ENCODE measurements at regions not wholly inside any gene's neighbourhood (a gene's known extent, or its start where the extent isn't known, plus 50 kb on each side); places are given as distances from the start of the nearest gene placed in this dataset.

DNA sequence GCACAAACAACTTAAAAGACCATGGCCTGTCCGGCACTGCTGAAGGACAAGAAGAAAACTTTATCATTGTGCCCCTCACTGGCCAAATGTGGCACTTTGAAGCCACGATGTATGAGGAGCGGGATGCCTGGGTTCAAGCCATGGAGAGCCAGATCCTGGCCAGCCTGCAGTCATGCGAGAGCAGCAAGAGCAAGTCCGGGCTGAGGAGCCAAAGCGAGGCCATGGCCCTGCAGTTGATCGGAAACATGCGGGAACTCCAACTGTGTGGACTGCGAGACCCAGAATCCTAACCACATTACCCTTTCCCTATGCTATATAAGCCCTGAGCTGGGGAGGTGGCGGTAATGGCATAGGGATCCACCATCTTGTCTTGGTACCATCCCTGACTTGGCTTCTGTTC lies 497.9 kb downstream of the ANXA1 start:
- TF ChIP-seq, protein P1, sequence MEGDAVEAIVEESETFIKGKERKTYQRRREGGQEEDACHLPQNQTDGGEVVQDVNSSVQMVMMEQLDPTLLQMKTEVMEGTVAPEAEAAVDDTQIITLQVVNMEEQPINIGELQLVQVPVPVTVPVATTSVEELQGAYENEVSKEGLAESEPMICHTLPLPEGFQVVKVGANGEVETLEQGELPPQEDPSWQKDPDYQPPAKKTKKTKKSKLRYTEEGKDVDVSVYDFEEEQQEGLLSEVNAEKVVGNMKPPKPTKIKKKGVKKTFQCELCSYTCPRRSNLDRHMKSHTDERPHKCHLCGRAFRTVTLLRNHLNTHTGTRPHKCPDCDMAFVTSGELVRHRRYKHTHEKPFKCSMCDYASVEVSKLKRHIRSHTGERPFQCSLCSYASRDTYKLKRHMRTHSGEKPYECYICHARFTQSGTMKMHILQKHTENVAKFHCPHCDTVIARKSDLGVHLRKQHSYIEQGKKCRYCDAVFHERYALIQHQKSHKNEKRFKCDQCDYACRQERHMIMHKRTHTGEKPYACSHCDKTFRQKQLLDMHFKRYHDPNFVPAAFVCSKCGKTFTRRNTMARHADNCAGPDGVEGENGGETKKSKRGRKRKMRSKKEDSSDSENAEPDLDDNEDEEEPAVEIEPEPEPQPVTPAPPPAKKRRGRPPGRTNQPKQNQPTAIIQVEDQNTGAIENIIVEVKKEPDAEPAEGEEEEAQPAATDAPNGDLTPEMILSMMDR (IDR thresholded peaks at IDR 0.05; ENCODE audit: extremely low read depth, insufficient read depth, missing control alignments), result no peak
- no peak for DNase-seq (ENCODE audit: low spot score)
- in situ Hi-C loops (cut with MboI; ENCODE audit: low pct_unique_long_range_greater_than_20kb, low sequenced_read_pairs, unreplicated experiment), result no loop called here

DNA sequence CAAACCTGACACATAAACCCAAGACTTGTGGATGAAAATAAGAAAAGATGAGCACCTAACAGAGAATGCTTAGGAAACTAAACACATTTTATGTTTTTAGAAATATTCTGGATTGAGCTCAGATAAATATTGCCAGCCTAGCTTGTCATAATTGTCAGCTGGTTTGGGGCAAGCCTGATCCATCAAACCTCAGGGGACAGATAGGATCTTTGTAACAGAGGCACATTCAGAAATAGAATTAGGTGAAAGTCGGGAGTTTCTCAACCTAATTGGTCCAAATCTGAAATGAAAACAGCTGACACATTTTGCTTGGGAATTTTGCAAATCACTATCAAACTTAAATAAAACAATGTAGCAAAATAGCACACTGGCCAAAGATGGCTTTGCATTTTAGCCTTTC lies 503.7 kb downstream of the ANXA1 start:
- TF ChIP-seq, protein P1 (IDR thresholded peaks at IDR 0.05; ENCODE audit: extremely low read depth, insufficient read depth, missing control alignments), result no peak
- in situ Hi-C loops (cut with MboI; ENCODE audit: low pct_unique_long_range_greater_than_20kb, low sequenced_read_pairs, unreplicated experiment), result no loop called here
- no peak for DNase-seq (ENCODE audit: low spot score)

DNA sequence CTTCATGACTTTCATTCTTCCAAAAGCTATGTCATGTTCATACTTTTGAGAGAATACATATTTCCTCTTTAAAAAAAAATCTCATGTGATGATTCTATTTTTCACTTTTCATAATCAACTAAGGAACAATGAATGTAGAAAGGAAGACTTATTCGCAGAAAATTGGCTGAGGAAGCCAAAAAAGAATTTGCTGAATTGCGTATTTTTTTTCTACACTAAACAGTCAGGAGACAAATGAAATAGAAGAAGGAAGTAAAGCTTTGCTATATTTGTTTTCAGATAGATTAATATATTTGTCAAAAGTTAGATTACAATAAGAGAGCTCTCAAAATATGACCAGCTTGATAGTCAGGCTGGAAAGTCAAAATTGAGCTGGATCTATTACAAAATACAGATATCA lies 504.2 kb downstream of the ANXA1 start:
- in situ Hi-C loops (cut with MboI; ENCODE audit: low pct_unique_long_range_greater_than_20kb, low sequenced_read_pairs, unreplicated experiment), result no loop called here
- no peak for DNase-seq (ENCODE audit: low spot score)
- TF ChIP-seq, protein P1 (IDR thresholded peaks at IDR 0.05; ENCODE audit: extremely low read depth, insufficient read depth, missing control alignments), result no peak

DNA sequence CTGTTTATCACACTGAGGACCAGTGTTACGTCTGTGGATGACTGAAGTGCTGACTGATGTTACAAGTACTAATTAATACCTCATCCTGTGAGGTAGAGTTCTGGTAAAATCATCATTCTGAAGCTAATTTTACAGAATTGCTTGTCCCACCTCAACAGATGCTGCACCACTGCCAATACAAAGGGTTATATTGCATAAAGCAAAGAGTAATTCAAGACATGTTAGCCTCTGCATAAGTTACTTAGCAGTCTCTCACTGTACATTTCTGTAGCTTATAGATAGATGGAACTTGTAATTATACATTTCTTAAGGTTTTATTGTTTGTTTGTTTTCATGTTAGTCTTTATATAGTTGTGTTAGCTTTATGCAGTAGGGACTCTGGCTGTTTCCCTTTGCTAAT lies 513.6 kb downstream of the ANXA1 start:
- in situ Hi-C loops (cut with MboI; ENCODE audit: low pct_unique_long_range_greater_than_20kb, low sequenced_read_pairs, unreplicated experiment), result no loop called here
- no peak for DNase-seq (ENCODE audit: low spot score)
- TF ChIP-seq, protein P1 (IDR thresholded peaks at IDR 0.05; ENCODE audit: extremely low read depth, insufficient read depth, missing control alignments), result no peak

DNA sequence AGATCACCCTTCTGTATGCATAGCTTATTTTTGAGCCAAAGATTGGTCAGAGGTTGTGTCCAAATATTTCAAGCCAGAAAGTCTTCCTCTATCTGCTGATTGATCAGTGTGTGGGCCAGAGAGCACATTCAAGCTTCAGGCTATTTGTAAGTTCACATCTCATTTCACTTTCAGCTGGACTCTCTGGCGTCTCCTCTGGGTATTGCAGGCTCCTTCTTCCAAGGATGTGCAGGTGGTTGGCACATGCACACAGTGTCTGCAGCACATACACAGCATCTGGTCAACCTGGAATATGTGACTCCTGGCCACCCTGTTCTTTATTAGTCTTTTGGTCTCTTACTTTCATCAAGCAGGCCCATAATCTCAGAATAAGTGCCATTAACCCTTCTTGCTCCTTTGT lies 516.1 kb downstream of the ANXA1 start:
- DNase-seq (ENCODE audit: low spot score), result no peak
- in situ Hi-C loops (cut with MboI; ENCODE audit: low pct_unique_long_range_greater_than_20kb, low sequenced_read_pairs, unreplicated experiment), result no loop called here
- TF ChIP-seq, protein P1 (IDR thresholded peaks at IDR 0.05; ENCODE audit: extremely low read depth, insufficient read depth, missing control alignments), result no peak

DNA sequence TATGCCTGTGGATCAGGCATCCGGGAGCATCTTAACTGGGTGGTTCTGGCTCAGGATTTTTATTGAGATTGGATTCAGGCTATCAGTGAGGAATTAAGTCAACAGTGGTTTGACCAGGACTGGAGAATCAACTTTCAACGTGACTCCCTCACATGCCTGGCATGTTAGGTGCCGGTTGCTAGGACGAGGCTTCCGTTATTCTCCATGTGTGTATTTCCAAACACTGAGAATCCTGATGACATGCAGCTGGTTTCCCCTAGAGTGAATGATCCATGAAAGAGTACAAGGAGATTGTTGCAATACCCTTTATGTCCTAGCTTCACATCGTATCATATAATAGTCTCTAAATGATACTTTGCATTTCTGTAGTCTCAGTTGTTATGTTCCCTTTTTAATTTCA lies 529.2 kb downstream of the ANXA1 start:
- in situ Hi-C loops (cut with MboI; ENCODE audit: low pct_unique_long_range_greater_than_20kb, low sequenced_read_pairs, unreplicated experiment), result no loop called here
- TF ChIP-seq, protein P1 (IDR thresholded peaks at IDR 0.05; ENCODE audit: extremely low read depth, insufficient read depth, missing control alignments), result no peak
- no peak for DNase-seq (ENCODE audit: low spot score)

DNA sequence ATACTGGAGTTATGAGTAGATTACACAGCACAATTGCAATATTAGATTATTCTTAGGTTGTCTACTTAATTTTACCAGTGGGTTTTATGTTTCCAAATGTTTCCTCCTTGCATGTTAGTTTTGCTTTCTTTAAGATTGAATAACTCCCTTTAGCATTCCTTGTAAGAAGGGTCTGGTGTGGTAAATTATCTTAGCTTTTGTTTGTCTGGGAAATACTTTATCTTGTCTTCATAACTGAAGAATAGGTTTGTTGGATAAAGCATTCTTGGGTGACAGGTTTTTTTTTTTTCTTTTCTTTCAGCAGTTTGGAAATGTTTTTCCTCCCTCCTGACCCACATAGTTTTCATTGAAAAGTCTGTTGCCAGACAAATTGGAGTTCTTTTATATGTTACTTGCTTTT lies 531.1 kb downstream of the ANXA1 start:
- TF ChIP-seq, protein P1 (IDR thresholded peaks at IDR 0.05; ENCODE audit: extremely low read depth, insufficient read depth, missing control alignments), result no peak
- in situ Hi-C loops (cut with MboI; ENCODE audit: low pct_unique_long_range_greater_than_20kb, low sequenced_read_pairs, unreplicated experiment), result no loop called here
- DNase-seq (ENCODE audit: low spot score), result no peak
